Activated CD4-positive, alpha-beta T cell treated with anti-CD3 and anti-CD28 coated beads for 36 hours (primary cell): ENCODE measurements at regions not wholly inside any gene's neighbourhood (a gene's known extent, or its start where the extent isn't known, plus 50 kb on each side); places are given as distances from the start of the nearest gene placed in this dataset.
"Not testable (repeated sequence)": the region's sequence is repeated elsewhere in the genome, so short reads cannot be mapped to it uniquely, and the experiment has no call there.

Experiments used
- ATAC-seq: fragments of 200-7000 bp; cut with Tn5 transposase; one replicate; pipeline ENCODE4 v1.10.0; 2021; ENCODE audit warnings: mild to moderate bottlenecking, moderate library complexity
- CTCF ChIA-PET: fragments of 350-600 bp; sonication (Branson Sonifier 250); formaldehyde crosslinking; loops from one replicate; lab custom pipeline; 2021; ENCODE audit warnings: antibody characterized with exemption; lab: Charles Lee
- POLR2A ChIA-PET: fragments of 350-600 bp; sonication (Branson Sonifier 250); formaldehyde crosslinking; loops from one replicate; lab custom pipeline; 2021; ENCODE audit warnings: antibody characterized with exemption, inconsistent platforms; lab: Charles Lee
- DNase-seq: peaks from one replicate; pipeline ENCODE4 v3.0.0-alpha.2; 2020
- H3K27ac Mint-ChIP-seq: one replicate; pipeline ENCODE4 v1.8.0; 2021; ENCODE audit warnings: mixed read lengths
- H3K27me3 Mint-ChIP-seq: one replicate; pipeline ENCODE4 v1.8.0; 2021; ENCODE audit warnings: mixed read lengths
- H3K36me3 Mint-ChIP-seq: one replicate; pipeline ENCODE4 v1.8.0; 2021; ENCODE audit warnings: low read depth, mixed read lengths
- H3K4me1 Mint-ChIP-seq: one replicate; pipeline ENCODE4 v1.8.0; 2021; ENCODE audit warnings: mixed read lengths
- H3K4me3 Mint-ChIP-seq: one replicate; pipeline ENCODE4 v1.8.0; 2021; ENCODE audit warnings: mild to moderate bottlenecking, moderate library complexity, mixed read lengths
- H3K9me3 Mint-ChIP-seq: one replicate; pipeline ENCODE4 v1.8.0; 2021; ENCODE audit warnings: low read depth, mixed read lengths
- intact Hi-C, 2 experiments: fragments of 100-400 bp; cut with DNase I in 1 of 2; cut with micrococcal nuclease in 1 of 2; formaldehyde crosslinking; loops; one replicate each; pipeline versions ENCODE4 v1.14.2 to v1.15.1; 2022 to 2024; cut with DNase I, micrococcal nuclease

DNA sequence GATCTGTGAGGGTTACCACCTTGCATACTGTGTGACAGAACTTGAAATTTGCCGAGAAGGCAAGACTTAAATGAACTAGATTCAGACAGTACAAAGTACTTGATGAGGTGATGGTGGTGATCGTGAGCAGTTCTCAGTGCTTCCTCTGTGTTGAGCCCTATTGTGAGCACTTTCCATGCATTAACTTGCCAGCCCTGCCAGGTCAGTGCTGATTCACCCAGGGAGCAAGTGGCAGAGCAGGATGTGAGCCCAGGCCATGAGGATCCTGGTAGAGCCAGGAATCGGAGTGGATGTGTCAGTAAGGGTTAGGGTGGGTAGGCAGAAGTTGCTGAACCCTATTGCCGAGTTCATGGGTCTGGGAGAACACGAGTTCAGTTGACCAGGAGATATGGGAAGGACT lies 4545.7 kb upstream of the TPTE start:
- H3K27ac Mint-ChIP-seq, H3K36me3 Mint-ChIP-seq, POLR2A ChIA-PET, H3K27me3 Mint-ChIP-seq, H3K4me3 Mint-ChIP-seq, CTCF ChIA-PET, H3K9me3 Mint-ChIP-seq, DNase-seq, ATAC-seq, H3K4me1 Mint-ChIP-seq, intact Hi-C loops: not testable (repeated sequence)

DNA sequence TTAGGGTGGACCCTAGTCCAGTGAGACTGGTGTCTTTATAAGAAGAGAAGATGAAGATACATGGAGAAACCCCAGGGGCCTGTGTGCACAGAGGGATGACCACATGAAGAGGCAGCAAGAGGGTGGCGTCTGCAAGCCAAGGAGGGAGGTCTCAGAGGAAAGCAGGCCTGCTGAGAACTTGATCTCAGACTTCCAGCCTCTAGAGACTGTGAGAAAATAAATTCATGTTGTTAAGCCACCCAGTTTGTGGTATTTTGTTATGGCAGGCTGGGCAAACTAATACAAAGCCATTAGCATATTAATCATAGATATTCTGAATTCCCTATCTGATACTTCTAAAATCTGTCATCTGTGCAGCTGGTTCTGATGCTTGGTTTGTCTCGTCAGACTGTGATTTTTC lies 4523.8 kb upstream of the TPTE start:
- H3K4me3 Mint-ChIP-seq, H3K27ac Mint-ChIP-seq, H3K9me3 Mint-ChIP-seq, H3K27me3 Mint-ChIP-seq, H3K4me1 Mint-ChIP-seq, CTCF ChIA-PET, intact Hi-C loops, H3K36me3 Mint-ChIP-seq, DNase-seq, ATAC-seq, POLR2A ChIA-PET: not testable (repeated sequence)

DNA sequence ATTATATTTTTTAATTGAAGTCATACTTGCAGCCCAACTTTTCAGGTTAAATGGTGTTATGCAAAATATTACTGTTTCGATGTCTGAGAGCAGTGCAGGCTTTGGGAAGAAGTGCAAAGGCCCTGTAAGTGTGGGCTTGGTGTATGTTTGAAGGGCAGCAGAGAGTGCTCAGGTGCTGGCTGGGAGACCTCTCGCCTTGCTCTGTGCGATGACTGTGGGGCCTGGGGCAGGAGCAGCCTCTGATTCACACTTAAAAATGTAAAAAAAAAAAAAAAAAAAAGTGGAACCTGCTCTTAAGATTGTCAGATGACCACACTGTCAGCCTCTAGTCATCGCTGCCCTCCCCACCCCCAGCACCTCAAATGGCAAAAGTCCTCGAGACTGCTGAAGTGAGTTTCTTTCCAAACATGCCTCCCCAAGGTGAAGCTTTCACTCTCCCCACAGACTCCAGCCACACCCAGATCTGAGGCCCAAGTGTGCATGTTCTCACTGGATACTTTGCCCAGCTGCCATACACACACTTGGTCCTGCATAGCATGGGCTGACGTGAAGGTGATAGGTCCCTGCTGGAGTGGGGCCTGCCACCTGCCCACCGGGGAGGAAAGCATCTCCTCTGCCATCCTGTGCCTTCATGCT lies 4505.8 kb upstream of the TPTE start:
- intact Hi-C loops, ATAC-seq, H3K4me3 Mint-ChIP-seq, H3K27me3 Mint-ChIP-seq, DNase-seq, H3K27ac Mint-ChIP-seq, H3K36me3 Mint-ChIP-seq, H3K4me1 Mint-ChIP-seq, CTCF ChIA-PET, POLR2A ChIA-PET, H3K9me3 Mint-ChIP-seq: not testable (repeated sequence)

DNA sequence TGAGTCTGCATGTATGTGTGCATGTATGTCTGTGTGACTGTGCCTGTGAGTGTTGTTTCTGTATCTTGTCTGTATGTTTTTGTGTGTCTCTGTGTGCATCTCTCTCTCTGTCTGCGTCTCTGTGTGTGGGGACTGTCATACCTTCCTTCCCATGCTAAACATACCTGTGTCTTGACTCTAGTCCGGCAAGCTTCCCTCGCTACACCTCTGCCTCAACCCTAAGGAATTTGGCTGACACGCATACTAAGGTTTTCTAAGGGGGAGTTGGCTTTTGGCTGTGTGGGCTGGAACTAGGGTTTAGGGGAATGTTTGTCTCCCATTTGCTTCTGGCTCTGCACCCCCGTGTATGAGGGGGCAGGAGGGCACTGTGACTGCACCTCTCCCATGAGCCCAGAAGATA lies 4500.9 kb upstream of the TPTE start:
- H3K36me3 Mint-ChIP-seq, intact Hi-C loops, H3K9me3 Mint-ChIP-seq, DNase-seq, ATAC-seq, CTCF ChIA-PET, H3K4me1 Mint-ChIP-seq, H3K27ac Mint-ChIP-seq, POLR2A ChIA-PET, H3K27me3 Mint-ChIP-seq, H3K4me3 Mint-ChIP-seq: not testable (repeated sequence)

DNA sequence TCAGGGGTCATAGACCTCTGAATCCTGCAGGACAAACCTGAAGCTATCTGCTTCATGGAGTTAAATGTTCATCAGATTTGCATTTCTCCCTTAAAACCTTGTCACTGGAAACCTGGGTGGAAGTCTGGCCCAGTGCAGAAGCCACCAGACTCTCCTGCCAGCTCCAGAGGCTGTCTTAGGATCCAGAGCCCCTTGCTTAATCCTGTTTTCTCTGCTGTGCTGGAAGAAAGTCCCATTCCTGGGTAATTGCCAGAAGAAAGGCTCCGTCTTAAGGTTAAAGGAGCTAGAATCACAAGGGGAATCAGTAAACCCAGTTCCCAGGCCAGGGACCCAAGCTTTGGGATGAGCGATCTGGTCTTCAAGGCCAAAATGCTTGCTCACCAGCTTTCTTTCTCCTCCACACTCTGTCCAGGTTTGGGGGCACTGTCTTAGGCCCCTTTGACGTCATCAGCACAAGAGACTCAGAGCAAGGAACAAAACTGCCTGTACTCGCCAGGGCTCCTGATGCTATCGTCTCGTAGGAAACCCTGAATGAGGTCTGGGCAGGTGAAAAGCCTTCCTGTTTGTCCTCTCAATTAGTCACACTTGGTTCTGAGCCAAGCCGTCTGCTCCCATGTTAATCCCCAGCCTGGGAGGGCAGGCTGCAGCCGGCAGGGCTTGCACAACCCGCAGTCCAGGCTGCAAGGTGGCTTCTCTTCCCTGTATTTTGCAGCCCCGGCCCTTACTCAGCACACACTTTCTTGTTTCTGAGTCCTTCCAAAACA lies 4500.2 kb upstream of the TPTE start:
- intact Hi-C loops = not testable (repeated sequence)

DNA sequence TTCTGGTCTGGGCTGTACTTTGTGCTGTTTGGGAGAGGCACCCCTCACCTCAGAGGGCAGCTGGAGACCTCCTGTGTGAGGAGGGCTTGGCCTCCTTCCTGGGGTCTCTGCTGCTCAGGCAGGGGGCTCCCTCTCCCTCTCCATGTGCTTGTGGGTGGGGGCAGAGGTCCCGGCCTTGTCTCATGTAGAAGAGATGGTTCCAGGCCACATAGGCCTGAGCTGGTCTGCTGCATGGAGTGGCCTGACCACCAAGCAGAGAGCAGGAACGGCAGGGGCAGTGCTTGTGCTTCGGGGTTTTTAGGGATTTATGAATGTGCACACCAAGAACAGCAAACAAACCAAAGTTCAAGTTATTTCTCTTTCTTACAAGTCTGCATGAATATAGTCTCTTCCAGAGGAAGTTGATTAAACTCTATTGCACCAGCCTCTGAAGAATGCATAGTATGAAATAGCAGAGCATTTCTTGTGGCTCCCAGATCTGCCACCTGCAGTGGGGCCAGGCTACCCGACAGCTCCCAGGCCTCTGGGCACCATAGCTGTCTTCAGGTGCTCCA lies 4499.6 kb upstream of the TPTE start:
- ATAC-seq, CTCF ChIA-PET, POLR2A ChIA-PET, H3K9me3 Mint-ChIP-seq, H3K4me3 Mint-ChIP-seq, H3K4me1 Mint-ChIP-seq, DNase-seq, intact Hi-C loops, H3K27me3 Mint-ChIP-seq, H3K36me3 Mint-ChIP-seq, H3K27ac Mint-ChIP-seq: not testable (repeated sequence)

More for the DNA sequence above, 4500.2 kb upstream of the TPTE start:
- H3K9me3 Mint-ChIP-seq, H3K4me1 Mint-ChIP-seq, H3K36me3 Mint-ChIP-seq, CTCF ChIA-PET, ATAC-seq, H3K27me3 Mint-ChIP-seq, H3K4me3 Mint-ChIP-seq, H3K27ac Mint-ChIP-seq, DNase-seq, POLR2A ChIA-PET: not testable (repeated sequence)

DNA sequence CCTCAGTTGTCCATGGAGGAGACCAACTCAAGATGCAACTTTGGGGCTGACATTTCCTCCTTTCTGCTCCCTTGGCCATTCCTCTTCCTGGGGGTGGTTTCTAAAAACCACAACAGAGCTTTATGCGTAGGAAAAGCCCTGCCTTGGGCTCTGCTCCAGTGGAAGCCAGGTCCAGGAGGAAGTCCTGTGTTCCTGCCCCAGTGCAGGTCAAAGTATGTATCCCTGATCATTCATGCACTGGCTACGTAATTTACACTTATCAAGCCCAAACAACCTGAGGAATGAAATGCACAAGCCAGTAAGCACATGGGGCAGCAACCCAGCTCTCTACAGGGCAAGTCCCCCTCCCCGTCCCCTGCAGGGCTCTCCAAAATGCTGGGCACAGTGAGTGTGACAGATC lies 4498.1 kb upstream of the TPTE start:
- H3K9me3 Mint-ChIP-seq, POLR2A ChIA-PET, CTCF ChIA-PET, H3K27ac Mint-ChIP-seq, H3K36me3 Mint-ChIP-seq, intact Hi-C loops, H3K4me1 Mint-ChIP-seq, ATAC-seq, DNase-seq, H3K4me3 Mint-ChIP-seq, H3K27me3 Mint-ChIP-seq: not testable (repeated sequence)

DNA sequence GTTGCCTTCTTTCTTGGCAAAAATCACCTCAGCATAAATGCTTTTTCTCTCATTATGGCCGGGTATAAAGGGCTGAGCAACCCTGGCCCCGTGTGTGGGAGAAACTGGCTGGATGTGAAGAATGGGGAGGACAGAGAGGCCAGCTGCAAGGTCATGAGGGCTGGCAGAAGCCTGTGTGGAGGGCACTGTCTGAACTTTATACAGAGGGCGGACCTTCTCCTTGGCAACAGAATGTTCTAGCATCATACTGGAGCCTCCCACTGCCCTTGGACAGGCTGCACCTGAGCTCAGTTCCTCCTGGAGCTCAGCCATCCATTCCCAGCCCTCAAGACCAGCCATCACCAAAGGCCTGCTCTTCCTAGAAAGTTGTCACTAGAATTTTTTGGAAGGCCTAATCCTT lies 4496.2 kb upstream of the TPTE start:
- CTCF ChIA-PET, H3K36me3 Mint-ChIP-seq: not testable (repeated sequence)

DNA sequence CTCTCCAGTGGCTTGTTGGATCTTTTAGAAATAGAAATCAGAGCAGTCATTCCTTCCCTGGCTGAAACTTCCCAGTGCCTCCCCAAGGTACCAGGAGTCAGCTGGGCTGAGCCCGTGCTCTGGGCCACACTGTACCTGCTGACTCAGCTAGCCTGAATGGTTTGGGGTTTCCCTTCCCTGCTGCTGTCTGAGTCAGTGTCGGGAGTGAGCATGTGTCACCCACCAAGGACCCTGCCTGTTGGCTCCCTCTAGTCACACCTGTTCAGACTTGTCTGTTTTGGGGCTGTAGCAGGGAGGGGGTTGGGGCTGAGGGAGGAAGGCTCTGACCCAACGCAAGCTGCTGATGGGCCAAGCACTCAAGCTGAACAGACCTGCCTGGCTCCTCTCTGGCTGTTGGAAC lies 4493.9 kb upstream of the TPTE start:
- POLR2A ChIA-PET, H3K9me3 Mint-ChIP-seq, intact Hi-C loops, H3K27ac Mint-ChIP-seq, H3K36me3 Mint-ChIP-seq, CTCF ChIA-PET, H3K4me3 Mint-ChIP-seq, DNase-seq, H3K4me1 Mint-ChIP-seq, H3K27me3 Mint-ChIP-seq: not testable (repeated sequence)
- ATAC-seq = peak; percentile 99

More for the DNA sequence above, 4496.2 kb upstream of the TPTE start:
- POLR2A ChIA-PET, DNase-seq, H3K4me1 Mint-ChIP-seq, ATAC-seq, H3K4me3 Mint-ChIP-seq, H3K27ac Mint-ChIP-seq, H3K27me3 Mint-ChIP-seq, intact Hi-C loops, H3K9me3 Mint-ChIP-seq: not testable (repeated sequence)

DNA sequence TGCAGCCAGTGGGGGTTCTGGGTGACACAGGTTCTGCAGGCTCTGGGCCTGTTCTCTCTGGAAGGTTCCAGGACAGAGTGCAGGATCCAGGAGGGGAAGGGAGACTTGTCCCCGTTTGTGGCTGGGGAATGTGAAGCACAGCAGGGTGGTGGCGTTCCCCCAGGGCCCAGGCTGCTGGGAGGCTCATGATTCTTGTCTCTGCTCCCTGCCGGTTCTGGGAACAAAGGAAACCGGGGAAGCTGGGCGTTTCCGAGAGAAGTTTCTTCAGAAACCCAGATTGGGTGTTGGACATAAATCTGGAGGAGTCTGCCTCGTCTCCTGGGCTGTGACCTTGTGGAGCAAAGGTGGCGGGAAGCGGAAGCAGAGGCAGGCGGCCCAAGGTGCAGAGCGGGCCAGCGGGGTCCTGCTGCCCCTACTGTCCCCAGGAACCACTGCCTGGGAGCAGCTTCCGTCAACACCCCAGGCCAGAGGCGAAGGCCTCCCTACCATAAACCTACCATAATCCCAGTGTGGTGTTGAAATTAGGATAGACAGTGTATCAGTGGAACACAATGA lies 4487.2 kb upstream of the TPTE start:
- H3K27ac Mint-ChIP-seq, H3K27me3 Mint-ChIP-seq, ATAC-seq, H3K36me3 Mint-ChIP-seq, POLR2A ChIA-PET, CTCF ChIA-PET, H3K4me1 Mint-ChIP-seq, H3K9me3 Mint-ChIP-seq, H3K4me3 Mint-ChIP-seq, intact Hi-C loops, DNase-seq: not testable (repeated sequence)

DNA sequence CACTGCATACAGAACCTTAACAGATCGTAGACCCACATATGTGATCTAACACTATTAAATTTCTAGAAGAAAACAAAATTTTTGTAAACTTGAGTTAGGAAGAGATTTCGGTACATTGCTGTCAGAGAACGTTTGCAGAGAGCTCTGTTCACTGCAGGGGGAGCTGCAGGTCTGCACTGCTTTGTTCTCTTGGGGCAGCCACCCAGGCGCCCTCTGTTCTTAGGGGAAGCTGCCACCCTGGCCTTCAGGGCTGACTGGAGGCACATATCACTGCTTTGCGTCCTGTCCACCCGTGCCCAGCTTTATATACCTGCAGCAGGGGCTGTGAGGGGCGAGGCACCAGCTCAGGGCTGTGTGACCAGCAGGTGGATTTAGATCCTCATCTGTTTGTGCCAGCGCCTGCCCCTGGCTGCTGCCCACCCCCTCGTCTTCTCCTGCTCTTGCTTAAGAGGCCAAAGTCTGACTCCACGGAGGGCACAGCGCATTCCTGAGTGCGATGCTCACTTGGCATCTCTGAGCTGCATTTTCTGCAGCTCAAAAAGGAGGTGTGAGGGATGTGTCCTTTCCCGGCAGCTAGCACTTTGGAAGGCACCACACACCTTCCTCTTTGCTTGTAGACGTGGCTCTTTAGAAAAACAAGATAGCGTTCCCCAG lies 4486.4 kb upstream of the TPTE start:
- H3K9me3 Mint-ChIP-seq, H3K4me1 Mint-ChIP-seq, DNase-seq, H3K36me3 Mint-ChIP-seq, intact Hi-C loops, H3K27ac Mint-ChIP-seq, H3K27me3 Mint-ChIP-seq, POLR2A ChIA-PET, H3K4me3 Mint-ChIP-seq, CTCF ChIA-PET, ATAC-seq: not testable (repeated sequence)
